ENCODE measurements at regions not wholly inside any gene's neighbourhood (a gene's known extent, or its start where the extent isn't known, plus 50 kb on each side); places are given as distances from the start of the nearest gene placed in this dataset.

DNA sequence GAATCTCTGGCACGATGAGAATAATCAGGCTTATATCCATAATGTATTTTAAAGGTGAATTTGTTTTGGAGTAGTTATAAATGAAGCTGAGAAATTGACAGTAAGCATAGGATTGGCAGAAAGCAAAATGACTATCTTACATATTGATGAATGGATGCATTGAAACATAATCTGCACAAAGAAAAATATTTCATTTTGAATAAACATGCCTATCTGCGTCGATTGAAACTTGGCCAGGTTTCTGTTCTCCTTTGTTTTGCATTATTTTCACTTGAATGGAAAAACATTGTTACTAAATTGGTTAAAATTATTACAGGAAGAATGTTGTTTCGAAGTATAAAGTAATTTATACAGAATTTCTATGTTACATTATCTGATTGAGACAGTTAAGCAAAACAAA lies 128.2 kb downstream of the USP22 start:
- TF ChIP-seq TEAD4 (IDR thresholded peaks at IDR 0.05) (no peak), ZBTB7A (IDR thresholded peaks at IDR 0.05; ENCODE audit: low read depth) (no peak), EGR1 (IDR thresholded peaks at IDR 0.05) (no peak), YY1 (IDR thresholded peaks at IDR 0.05; ENCODE audit: low read depth) (no peak), NFIC (IDR thresholded peaks at IDR 0.05) (no peak), RAD21 (IDR thresholded peaks at IDR 0.05; ENCODE audit: low read depth) (no peak), CREB1 (IDR thresholded peaks at IDR 0.05; ENCODE audit: low read depth) (no peak), CEBPB (IDR thresholded peaks at IDR 0.05) (no peak)
- TF ChIP-seq, protein P1, sequence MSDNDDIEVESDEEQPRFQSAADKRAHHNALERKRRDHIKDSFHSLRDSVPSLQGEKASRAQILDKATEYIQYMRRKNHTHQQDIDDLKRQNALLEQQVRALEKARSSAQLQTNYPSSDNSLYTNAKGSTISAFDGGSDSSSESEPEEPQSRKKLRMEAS (IDR thresholded peaks at IDR 0.05) = no peak

DNA sequence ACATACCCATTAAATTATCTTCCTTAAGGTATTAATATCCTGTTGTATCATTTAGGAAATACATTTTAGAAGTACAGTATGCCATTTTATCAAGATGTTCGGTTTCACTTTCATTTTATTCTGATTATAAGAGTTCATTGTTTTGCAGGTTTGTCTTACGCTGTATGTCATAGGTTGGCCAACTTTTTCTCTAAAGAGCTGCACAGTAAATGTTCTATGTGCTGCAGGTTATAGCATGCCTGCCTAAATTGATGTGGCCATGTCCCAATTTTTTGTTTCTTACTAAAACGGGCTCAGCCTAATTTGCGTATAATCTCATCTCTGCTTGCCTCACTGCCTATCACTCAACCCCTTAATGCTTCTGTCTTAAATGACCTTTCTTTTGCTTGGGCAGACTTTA lies 126.4 kb downstream of the USP22 start:
- no peak for TF ChIP-seq ZBTB7A (IDR thresholded peaks at IDR 0.05; ENCODE audit: low read depth)
- no peak for TF ChIP-seq EP300 (IDR thresholded peaks at IDR 0.05; ENCODE audit: borderline replicate concordance)
- TF ChIP-seq YY1 (IDR thresholded peaks at IDR 0.05; ENCODE audit: low read depth) = no peak
- TF ChIP-seq, protein P1 (IDR thresholded peaks at IDR 0.05) = no peak

DNA sequence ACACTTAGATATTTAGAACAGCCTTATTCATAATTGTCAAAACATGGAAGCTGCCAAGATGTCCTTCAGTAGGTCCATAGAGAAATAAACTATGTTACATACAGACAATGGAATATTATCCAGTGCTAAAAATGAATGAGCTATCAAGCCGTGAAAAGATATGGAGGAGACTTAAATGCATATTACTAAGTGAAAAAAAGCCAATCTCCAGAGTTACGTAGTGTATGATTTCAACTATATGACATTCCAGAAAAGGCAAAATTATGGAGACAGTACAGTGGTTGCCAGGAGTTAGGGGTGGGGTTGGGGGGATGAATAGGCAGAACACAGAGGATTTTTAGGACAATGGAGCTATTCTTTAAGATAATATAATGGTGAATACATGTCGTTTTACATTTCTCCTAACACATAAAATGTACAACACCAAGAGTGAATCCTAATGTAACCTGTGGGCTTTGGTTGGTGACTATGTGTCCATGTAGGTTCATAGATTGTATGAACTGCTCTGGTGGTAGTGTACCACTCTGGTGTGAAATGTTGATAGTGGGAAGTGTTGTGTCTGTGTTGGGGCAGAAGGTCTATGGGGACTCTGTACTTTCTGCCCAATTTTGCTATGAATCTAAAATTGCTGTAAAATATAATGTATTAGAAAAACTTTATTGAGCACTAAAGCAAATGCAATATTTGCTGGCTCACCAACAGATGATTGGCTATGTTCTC lies 122.6 kb downstream of the USP22 start:
- no peak for TF ChIP-seq EGR1 (IDR thresholded peaks at IDR 0.05)
- no peak for TF ChIP-seq CREB1 (IDR thresholded peaks at IDR 0.05; ENCODE audit: low read depth)
- no peak for TF ChIP-seq ZBTB7A (IDR thresholded peaks at IDR 0.05; ENCODE audit: low read depth)

DNA sequence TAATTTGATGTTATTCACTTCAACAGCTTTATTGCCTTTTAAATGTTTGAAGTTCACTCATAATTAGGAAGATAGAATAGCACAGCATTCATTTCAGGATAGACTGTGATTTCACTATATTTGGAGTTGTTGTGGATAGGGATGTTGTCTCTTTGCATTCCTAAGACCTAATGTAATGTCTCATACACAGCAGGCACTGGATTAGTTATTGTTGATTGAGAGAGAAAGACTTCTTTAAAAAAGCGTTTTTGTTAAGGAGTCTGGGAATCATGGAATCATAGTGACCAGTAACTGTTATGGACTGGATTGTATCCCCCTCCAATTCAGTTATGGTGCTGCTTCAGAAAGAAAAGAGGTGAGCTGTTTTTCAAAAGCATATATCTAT lies 122.0 kb downstream of the USP22 start:
- TF ChIP-seq, protein P2, sequence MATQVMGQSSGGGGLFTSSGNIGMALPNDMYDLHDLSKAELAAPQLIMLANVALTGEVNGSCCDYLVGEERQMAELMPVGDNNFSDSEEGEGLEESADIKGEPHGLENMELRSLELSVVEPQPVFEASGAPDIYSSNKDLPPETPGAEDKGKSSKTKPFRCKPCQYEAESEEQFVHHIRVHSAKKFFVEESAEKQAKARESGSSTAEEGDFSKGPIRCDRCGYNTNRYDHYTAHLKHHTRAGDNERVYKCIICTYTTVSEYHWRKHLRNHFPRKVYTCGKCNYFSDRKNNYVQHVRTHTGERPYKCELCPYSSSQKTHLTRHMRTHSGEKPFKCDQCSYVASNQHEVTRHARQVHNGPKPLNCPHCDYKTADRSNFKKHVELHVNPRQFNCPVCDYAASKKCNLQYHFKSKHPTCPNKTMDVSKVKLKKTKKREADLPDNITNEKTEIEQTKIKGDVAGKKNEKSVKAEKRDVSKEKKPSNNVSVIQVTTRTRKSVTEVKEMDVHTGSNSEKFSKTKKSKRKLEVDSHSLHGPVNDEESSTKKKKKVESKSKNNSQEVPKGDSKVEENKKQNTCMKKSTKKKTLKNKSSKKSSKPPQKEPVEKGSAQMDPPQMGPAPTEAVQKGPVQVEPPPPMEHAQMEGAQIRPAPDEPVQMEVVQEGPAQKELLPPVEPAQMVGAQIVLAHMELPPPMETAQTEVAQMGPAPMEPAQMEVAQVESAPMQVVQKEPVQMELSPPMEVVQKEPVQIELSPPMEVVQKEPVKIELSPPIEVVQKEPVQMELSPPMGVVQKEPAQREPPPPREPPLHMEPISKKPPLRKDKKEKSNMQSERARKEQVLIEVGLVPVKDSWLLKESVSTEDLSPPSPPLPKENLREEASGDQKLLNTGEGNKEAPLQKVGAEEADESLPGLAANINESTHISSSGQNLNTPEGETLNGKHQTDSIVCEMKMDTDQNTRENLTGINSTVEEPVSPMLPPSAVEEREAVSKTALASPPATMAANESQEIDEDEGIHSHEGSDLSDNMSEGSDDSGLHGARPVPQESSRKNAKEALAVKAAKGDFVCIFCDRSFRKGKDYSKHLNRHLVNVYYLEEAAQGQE (IDR thresholded peaks at IDR 0.05; ENCODE audit: low read depth) = no peak
- TF ChIP-seq, protein P1 (IDR thresholded peaks at IDR 0.05) = no peak
- TF ChIP-seq TAF1 (IDR thresholded peaks at IDR 0.05; ENCODE audit: low read depth) (no peak), ZBTB7A (IDR thresholded peaks at IDR 0.05; ENCODE audit: low read depth) (no peak), CREB1 (IDR thresholded peaks at IDR 0.05; ENCODE audit: low read depth) (no peak), TCF12 (IDR thresholded peaks at IDR 0.05; ENCODE audit: low read depth) (no peak), TEAD4 (IDR thresholded peaks at IDR 0.05) (no peak), RAD21 (IDR thresholded peaks at IDR 0.05; ENCODE audit: low read depth) (no peak), CEBPB (IDR thresholded peaks at IDR 0.05) (no peak), YY1 (IDR thresholded peaks at IDR 0.05; ENCODE audit: low read depth) (no peak), EGR1 (IDR thresholded peaks at IDR 0.05) (no peak), FOXM1 (IDR thresholded peaks at IDR 0.05; ENCODE audit: borderline replicate concordance, low read depth) (no peak)
- TF ChIP-seq, protein P3, sequence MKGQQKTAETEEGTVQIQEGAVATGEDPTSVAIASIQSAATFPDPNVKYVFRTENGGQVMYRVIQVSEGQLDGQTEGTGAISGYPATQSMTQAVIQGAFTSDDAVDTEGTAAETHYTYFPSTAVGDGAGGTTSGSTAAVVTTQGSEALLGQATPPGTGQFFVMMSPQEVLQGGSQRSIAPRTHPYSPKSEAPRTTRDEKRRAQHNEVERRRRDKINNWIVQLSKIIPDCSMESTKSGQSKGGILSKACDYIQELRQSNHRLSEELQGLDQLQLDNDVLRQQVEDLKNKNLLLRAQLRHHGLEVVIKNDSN (IDR thresholded peaks at IDR 0.05) = no peak

DNA sequence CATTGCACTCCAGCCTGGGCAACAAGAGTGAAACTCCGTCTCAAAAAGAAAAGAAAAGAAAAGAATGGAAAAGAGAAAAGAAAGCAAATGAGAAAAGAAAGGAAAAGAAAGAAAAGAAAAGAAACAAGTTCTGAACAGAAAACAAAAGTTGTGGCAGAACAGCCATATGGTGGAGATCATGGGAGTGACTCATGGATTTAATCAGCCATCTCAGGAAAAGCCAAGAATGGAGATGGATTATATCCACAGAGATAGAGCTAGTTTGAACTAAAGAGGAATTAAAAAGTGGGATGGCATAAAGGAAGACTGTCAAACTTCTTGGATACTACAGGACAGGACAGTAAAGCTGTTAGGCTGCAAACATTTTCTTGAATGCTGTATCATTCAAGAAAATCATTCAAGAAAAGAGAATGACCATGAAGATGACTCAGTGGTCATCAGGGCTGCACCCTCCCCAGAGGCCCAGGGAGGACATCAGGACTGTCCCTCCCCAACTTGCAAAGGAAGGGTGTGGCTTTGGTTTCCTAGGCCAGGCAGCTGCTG lies 120.6 kb downstream of the USP22 start:
- no peak for TF ChIP-seq CREB1 (IDR thresholded peaks at IDR 0.05; ENCODE audit: low read depth)

DNA sequence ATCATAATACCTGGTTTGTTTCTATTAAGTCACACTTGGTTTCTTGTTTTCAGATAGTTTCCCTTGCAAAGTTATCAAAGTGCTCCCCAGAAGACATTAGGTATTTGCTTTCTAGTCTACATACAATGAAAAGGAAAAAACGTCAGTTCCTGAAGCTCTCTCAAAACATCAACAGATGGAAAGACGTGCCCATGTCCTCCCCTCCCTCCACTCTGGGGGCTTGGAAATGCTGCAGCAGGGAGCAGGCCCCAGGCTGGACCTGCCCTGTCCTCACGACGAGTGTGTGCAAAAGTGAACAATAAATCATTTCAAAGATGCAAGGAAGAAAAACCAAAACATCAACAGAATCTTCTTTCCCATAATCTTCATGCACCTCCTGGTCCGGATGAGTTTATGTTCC lies 118.5 kb downstream of the USP22 start:
- TF ChIP-seq TEAD4 (IDR thresholded peaks at IDR 0.05) (no peak), CREB1 (IDR thresholded peaks at IDR 0.05; ENCODE audit: low read depth) (no peak), EGR1 (IDR thresholded peaks at IDR 0.05) (no peak), YY1 (IDR thresholded peaks at IDR 0.05; ENCODE audit: low read depth) (no peak), TAF1 (IDR thresholded peaks at IDR 0.05; ENCODE audit: low read depth) (no peak), CEBPB (IDR thresholded peaks at IDR 0.05) (no peak), NFIC (IDR thresholded peaks at IDR 0.05) (no peak), ZBTB7A (IDR thresholded peaks at IDR 0.05; ENCODE audit: low read depth) (no peak), FOXM1 (IDR thresholded peaks at IDR 0.05; ENCODE audit: borderline replicate concordance, low read depth) (no peak), RAD21 (IDR thresholded peaks at IDR 0.05; ENCODE audit: low read depth) (no peak), EP300 (IDR thresholded peaks at IDR 0.05; ENCODE audit: borderline replicate concordance) (no peak)
- TF ChIP-seq, protein P1 (IDR thresholded peaks at IDR 0.05) = no peak

DNA sequence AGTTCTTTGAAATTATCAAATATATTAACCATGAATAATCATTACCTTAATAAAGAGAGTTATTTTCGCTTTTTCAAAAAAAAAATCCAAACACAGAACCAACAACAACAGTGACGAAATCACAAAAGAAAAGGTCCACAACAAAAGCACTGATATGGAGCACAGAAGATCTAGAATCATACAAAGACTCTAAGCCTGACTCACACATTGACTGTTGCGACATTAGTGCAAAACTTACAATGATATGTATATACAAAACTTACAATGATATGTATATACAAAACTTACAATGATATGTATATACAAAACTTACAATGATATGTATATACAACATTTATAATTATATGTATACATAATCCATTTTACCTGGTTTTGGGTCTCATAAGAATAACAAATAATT lies 117.7 kb downstream of the USP22 start:
- TF ChIP-seq TCF12 (IDR thresholded peaks at IDR 0.05; ENCODE audit: low read depth) (no peak), TEAD4 (IDR thresholded peaks at IDR 0.05) (no peak), EP300 (IDR thresholded peaks at IDR 0.05; ENCODE audit: borderline replicate concordance) (no peak), CREB1 (IDR thresholded peaks at IDR 0.05; ENCODE audit: low read depth) (no peak), FOXM1 (IDR thresholded peaks at IDR 0.05; ENCODE audit: borderline replicate concordance, low read depth) (no peak), TAF1 (IDR thresholded peaks at IDR 0.05; ENCODE audit: low read depth) (no peak), CEBPB (IDR thresholded peaks at IDR 0.05) (no peak), EGR1 (IDR thresholded peaks at IDR 0.05) (no peak), RAD21 (IDR thresholded peaks at IDR 0.05; ENCODE audit: low read depth) (no peak)
- TF ChIP-seq, protein P2 (IDR thresholded peaks at IDR 0.05; ENCODE audit: low read depth) = no peak
